Skeletal muscle cell (primary cell): ENCODE measurements at regions not wholly inside any gene's neighbourhood (a gene's known extent, or its start where the extent isn't known, plus 50 kb on each side); places are given as distances from the start of the nearest gene placed in this dataset.
"Not testable (repeated sequence)": the region's sequence is repeated elsewhere in the genome, so short reads cannot be mapped to it uniquely, and the experiment has no call there.

Experiments used
- DNase-seq: peaks from one replicate; pipeline ENCODE4 v3.0.0-alpha.2; 2010; ENCODE audit warnings: low read depth
- H3K4me3 ChIP-seq: 2 replicates; pipeline ENCODE4 v1.5.1; 2011; ENCODE audit warnings: low read depth, mild to moderate bottlenecking, control low read depth, low read length, moderate library complexity

GRCh38 chr1:74818241-74818640 is 85.3 kb downstream of the TYW3 start:
- no peak for DNase-seq
- no peak overlapping the region for H3K4me3 ChIP-seq

- no peak overlapping the region for H3K4me3 ChIP-seq
- no peak for DNase-seq
Measured at GRCh38 chr1:74818661-74819456, 85.9 kb downstream of the TYW3 start.

- H3K4me3 ChIP-seq: no peak overlapping the region
- DNase-seq: no peak
Measured at GRCh38 chr1:74822851-74823401, 90.0 kb downstream of the TYW3 start.

- no peak overlapping the region for H3K4me3 ChIP-seq
- DNase-seq: no peak
Measured at GRCh38 chr1:74824497-74825107, 91.7 kb downstream of the TYW3 start.

- H3K4me3 ChIP-seq: no peak overlapping the region
- no peak for DNase-seq
Measured at GRCh38 chr1:74830766-74831165, 97.8 kb downstream of the TYW3 start.

GRCh38 chr1:74834261-74834660 is 101.3 kb downstream of the TYW3 start:
- no peak overlapping the region for H3K4me3 ChIP-seq
- no peak for DNase-seq

GRCh38 chr1:74835051-74835450 is 102.1 kb downstream of the TYW3 start:
- H3K4me3 ChIP-seq: no peak overlapping the region
- DNase-seq: peak; percentile 13

GRCh38 chr1:74842726-74843125 is 109.8 kb downstream of the TYW3 start:
- H3K4me3 ChIP-seq: no peak overlapping the region
- no peak for DNase-seq

- no peak for DNase-seq
- no peak overlapping the region for H3K4me3 ChIP-seq
Measured at GRCh38 chr1:74847715-74848114, 114.8 kb downstream of the TYW3 start.

- no peak for DNase-seq
Measured at GRCh38 chr1:74853756-74854155, 120.8 kb downstream of the TYW3 start.

GRCh38 chr1:74856174-74856573 is 123.2 kb downstream of the TYW3 start:
- DNase-seq: no peak
- no peak overlapping the region for H3K4me3 ChIP-seq

More at GRCh38 chr1:74853756-74854155, 120.8 kb downstream of the TYW3 start:
- no peak overlapping the region for H3K4me3 ChIP-seq

GRCh38 chr1:74857676-74858075 is 124.7 kb downstream of the TYW3 start:
- H3K4me3 ChIP-seq: no peak overlapping the region
- DNase-seq: no peak

GRCh38 chr1:74858136-74858535 is 125.2 kb downstream of the TYW3 start:
- no peak overlapping the region for H3K4me3 ChIP-seq
- DNase-seq: no peak

GRCh38 chr1:74861867-74862266 is 128.9 kb downstream of the TYW3 start:
- no peak overlapping the region for H3K4me3 ChIP-seq
- DNase-seq: no peak

- DNase-seq: no peak
- no peak overlapping the region for H3K4me3 ChIP-seq
Measured at GRCh38 chr1:74869702-74870101, 136.8 kb downstream of the TYW3 start.

- not testable (repeated sequence) for DNase-seq
Measured at GRCh38 chr1:74877366-74877765, 144.4 kb downstream of the TYW3 start.

GRCh38 chr1:74895411-74895810 is 162.5 kb downstream of the TYW3 start:
- no peak for DNase-seq
- H3K4me3 ChIP-seq: no peak overlapping the region

More at GRCh38 chr1:74877366-74877765, 144.4 kb downstream of the TYW3 start:
- H3K4me3 ChIP-seq: not testable (repeated sequence)

GRCh38 chr1:74908131-74908530 is 175.2 kb downstream of the TYW3 start:
- H3K4me3 ChIP-seq: no peak overlapping the region
- no peak for DNase-seq

GRCh38 chr1:74908797-74909196 is 175.8 kb downstream of the TYW3 start:
- DNase-seq: no peak
- no peak overlapping the region for H3K4me3 ChIP-seq

- DNase-seq: no peak
- H3K4me3 ChIP-seq: no peak overlapping the region
Measured at GRCh38 chr1:74913978-74914377, 181.0 kb downstream of the TYW3 start.

GRCh38 chr1:74933500-74933899 is 200.5 kb downstream of the TYW3 start:
- no peak for DNase-seq
- H3K4me3 ChIP-seq: no peak overlapping the region
